ENCODE measurements at regions not wholly inside any gene's neighbourhood (a gene's known extent, or its start where the extent isn't known, plus 50 kb on each side); places are given as distances from the start of the nearest gene placed in this dataset.

DNA sequence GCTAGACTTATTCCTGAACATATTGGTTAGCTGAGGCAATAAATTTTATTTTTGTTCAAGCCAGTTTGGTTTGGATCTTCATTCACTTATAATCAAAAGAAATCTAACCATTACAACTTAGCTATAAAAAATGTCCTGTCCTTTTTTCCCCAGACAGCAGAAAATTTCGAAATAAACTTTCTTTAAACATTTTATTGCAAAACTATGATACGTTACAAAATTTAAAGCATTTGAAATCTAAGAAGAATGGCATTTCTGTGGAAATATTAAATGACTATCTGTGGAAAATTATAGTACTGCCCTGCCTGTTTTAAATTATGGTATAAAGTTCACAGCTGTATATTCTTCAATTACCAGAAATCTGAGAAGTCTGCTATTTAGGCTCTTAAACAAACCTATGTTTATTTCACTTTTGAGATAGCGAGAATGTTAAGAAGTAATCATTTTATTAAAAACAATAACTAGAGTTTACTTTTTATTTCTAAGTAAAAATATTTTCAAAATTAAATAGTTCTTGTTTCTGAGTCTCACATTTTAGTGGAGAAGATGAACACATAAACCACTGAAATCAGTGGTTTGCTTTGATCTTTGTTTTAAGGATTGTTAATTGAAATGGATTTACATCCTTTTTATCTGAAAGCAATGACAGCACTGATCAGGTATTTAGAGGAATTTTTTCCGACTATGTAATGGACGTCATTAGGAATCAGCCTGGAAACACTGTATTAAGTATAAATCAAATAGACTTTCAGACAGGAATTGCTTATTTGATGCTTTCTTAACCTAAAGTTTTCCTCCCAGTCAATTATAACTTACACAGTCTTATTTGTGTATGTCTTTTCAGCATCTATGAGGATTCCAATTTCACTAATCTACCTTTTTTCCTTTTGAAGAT lies 553.7 kb downstream of the COL12A1 start:
- no peak for DNase-seq
- no peak overlapping the region for H3K4me3 ChIP-seq (ENCODE audit: insufficient read depth, low read depth, low read length)
- no peaks in the 10 kb centered on the region for H3K27me3 ChIP-seq (ENCODE audit: control insufficient read depth, insufficient read depth, low read length)
- H3K36me3 ChIP-seq (replicated peaks; ENCODE audit: control insufficient read depth, insufficient read depth, low read length) = no peaks in the 10 kb centered on the region

DNA sequence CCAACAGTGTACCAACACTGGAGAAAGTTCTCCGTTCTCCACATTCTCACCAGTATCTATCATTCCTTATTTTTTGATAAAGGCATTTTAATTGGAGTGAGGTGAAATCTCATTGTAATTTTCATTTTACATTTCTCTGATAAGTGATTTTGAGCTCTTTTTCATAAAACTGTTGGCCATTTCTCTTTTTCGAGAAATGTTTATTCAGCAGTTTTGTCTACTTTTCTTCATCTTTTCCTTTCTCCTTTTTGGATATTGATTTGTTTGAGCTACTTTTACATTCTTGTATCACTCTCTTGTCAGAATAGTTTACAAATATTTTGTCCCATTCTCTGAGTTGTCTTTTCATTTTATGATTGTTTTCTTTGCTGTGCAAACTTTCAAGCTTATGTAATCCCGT lies 555.2 kb downstream of the COL12A1 start:
- no peak for DNase-seq
- Histone ChIP-seq H3K36me3 (replicated peaks; ENCODE audit: control insufficient read depth, insufficient read depth, low read length) (no peaks in the 10 kb centered on the region), H3K4me3 (ENCODE audit: insufficient read depth, low read depth, low read length) (no peak overlapping the region), H3K27me3 (ENCODE audit: control insufficient read depth, insufficient read depth, low read length) (no peaks in the 10 kb centered on the region)

DNA sequence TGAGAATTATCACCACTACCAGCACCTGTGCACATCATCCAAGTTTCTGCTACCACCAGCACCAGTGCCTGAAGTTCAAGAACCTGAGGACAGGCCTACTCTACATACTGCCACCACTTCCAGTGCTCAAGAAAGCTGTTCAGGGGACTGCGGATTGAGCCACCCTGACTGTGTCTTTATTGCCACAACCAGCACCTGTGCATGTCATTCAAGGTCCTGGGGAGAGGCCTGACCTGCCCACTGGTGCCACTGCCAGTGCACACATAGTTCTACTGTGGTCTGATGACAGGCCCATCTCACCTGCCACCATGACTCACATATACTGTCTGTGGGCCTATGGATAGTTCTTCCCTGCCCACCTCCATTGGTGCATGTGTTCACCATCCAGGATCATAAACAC lies 559.4 kb downstream of the COL12A1 start:
- Histone ChIP-seq H3K4me3 (ENCODE audit: insufficient read depth, low read depth, low read length) (no peak overlapping the region), H3K27me3 (ENCODE audit: control insufficient read depth, insufficient read depth, low read length) (no peaks in the 10 kb centered on the region), H3K36me3 (replicated peaks; ENCODE audit: control insufficient read depth, insufficient read depth, low read length) (no peaks in the 10 kb centered on the region)
- no peak for DNase-seq

DNA sequence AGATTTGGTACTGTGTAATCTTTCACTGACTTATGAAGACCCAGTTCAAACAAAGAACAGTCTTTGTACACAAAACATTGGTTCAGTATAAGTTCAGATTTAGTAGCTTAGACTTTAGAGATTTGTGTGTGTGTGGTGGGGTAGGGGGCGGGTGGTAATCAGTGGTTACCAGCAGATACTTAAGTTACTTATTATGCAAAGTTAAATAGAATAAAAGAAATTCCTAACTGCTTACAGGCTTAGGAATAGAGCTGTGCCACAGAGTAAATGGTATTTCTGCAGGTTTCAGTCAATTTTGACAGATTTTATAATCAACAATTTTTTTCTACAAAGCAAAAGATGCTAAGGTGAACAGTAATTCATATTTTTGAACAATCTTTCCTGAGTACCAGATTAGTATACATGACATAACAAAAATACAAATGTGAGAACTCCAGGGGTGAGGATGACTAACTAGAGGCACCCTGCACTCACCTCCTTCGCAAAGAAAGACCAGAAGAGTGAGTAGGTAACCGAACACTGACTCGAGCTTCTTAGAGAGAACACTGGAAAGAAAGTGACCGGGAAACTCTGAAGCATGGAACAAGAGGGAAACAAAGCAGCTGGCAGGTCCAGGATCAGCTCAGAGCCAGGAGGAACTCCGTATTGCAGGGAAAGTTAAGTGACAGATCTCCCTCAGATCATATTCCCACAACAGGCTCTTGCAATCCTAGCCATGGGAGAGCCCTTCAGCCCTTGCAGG lies 560.6 kb downstream of the COL12A1 start:
- Histone ChIP-seq H3K27me3 (ENCODE audit: control insufficient read depth, insufficient read depth, low read length) (no peaks in the 10 kb centered on the region), H3K4me3 (ENCODE audit: insufficient read depth, low read depth, low read length) (no peak overlapping the region), H3K36me3 (replicated peaks; ENCODE audit: control insufficient read depth, insufficient read depth, low read length) (no peaks in the 10 kb centered on the region)
- no peak for DNase-seq

DNA sequence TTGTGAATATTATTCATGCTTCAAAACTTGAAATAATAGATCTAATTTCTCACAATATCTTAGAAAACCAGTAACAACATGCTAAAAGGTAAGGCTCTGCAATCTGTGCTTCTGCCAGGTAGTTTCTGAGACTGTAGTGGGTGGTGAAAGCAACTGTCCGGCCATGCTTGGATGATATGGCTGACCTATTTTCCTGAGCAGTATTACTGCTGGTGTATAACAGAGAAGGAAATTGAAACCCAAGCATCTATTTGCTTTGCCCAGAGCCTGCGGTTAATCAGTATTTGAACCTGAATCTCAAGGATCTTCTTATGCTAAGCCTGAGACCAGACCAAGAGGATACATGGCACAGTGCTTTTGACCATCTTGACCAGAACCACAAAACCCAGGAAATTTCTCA lies 563.8 kb downstream of the COL12A1 start:
- Histone ChIP-seq H3K36me3 (replicated peaks; ENCODE audit: control insufficient read depth, insufficient read depth, low read length) (no peaks in the 10 kb centered on the region), H3K27me3 (ENCODE audit: control insufficient read depth, insufficient read depth, low read length) (no peaks in the 10 kb centered on the region), H3K4me3 (ENCODE audit: insufficient read depth, low read depth, low read length) (no peak overlapping the region)
- no peak for DNase-seq

DNA sequence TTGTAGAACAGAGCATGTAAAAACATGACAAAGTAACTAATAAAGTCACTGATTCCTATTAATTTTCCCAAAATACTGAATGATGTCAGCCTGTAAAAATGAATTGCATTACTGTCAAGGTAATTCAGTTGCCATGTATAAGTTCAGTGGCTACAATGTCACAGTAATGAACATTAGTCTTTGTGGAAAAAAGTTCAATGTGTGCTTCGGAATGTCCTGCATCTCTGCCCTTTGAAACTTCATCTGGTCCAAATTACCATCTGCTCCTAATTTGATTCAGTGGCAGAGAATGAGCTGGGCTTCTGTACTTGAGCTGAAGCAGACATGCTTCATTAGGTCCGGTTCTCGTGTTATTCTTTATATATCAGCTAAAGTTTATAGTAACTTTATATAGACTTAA lies 567.4 kb downstream of the COL12A1 start:
- H3K36me3 ChIP-seq (replicated peaks; ENCODE audit: control insufficient read depth, insufficient read depth, low read length) = no peaks in the 10 kb centered on the region
- H3K27me3 ChIP-seq (ENCODE audit: control insufficient read depth, insufficient read depth, low read length) = no peaks in the 10 kb centered on the region
- DNase-seq = no peak
- H3K4me3 ChIP-seq (ENCODE audit: insufficient read depth, low read depth, low read length) = no peak overlapping the region

DNA sequence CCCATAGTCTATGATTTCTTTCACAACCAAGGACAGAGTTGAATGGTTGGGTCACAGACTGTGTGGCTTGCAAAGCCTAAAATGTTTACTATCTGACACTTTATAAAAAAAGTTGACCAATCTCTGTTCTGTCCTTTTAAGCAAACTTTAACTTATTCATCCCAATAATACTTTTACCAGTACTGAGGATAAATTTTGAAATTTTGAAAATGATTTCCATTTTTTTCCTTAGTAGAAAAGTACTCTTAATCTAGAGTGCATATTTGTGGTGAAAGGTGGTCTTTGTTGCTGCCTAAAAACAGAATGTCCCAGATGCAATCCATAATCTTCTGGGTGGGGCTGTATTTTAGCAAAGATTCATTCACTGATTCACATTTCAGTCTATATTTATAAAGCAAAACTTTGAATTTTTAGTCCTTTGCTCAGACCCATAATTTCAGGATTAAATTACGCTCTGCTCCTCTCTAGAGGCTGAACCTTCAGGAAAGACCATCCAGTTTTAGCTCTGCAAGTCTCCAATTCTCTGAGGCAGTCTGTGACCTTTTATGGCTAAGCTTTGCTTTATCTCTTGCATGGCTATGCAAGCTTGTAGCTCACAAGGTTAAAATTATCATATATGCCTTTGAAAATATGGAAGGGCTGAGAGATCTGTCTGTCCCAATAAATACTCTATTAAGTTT lies 573.5 kb downstream of the COL12A1 start:
- Histone ChIP-seq H3K36me3 (replicated peaks; ENCODE audit: control insufficient read depth, insufficient read depth, low read length) (no peaks in the 10 kb centered on the region), H3K4me3 (ENCODE audit: insufficient read depth, low read depth, low read length) (no peak overlapping the region), H3K27me3 (ENCODE audit: control insufficient read depth, insufficient read depth, low read length) (no peaks in the 10 kb centered on the region)
- DNase-seq = no peak

DNA sequence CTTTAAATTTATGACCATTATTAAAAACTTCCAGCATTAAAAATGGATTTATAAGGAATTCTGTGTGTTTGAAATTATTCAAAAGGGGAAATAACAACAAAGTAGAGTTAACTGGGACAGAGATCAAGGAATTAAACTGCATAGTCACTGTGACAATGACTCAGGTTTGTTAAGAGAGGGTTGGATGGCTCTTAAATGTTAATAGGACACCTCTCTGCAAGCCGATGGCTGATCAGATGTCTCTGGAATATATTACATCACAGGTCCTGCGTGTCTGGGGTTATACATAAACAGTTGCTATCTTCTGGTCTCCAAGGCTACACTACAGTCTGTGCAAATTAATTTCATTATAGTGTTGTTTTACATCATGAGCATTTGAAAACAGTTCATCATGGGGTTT lies 574.3 kb downstream of the COL12A1 start:
- Histone ChIP-seq H3K4me3 (ENCODE audit: insufficient read depth, low read depth, low read length) (no peak overlapping the region), H3K27me3 (ENCODE audit: control insufficient read depth, insufficient read depth, low read length) (no peaks in the 10 kb centered on the region), H3K36me3 (replicated peaks; ENCODE audit: control insufficient read depth, insufficient read depth, low read length) (no peaks in the 10 kb centered on the region)
- DNase-seq = no peak

DNA sequence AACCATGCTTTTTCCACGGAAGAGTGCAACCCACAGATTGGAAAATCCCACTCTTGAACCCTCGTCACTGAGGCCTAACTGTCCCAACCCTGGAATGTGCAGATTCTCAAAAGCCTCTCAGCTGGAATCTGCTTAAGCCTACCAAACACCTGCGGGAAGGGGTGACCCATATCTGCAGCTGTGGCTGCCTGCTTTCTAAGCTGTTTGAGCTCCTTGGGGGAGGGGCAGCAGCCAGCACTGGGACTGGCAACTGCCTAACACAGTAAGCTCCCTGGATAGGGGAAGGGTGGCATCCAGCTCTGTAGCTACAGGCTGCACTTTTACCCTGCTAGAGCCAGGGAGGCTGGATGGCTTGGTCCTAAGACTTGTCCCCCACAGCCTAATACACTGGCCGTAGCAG lies 579.6 kb downstream of the COL12A1 start:
- Histone ChIP-seq H3K36me3 (replicated peaks; ENCODE audit: control insufficient read depth, insufficient read depth, low read length) (no peaks in the 10 kb centered on the region), H3K27me3 (ENCODE audit: control insufficient read depth, insufficient read depth, low read length) (no peaks in the 10 kb centered on the region), H3K4me3 (ENCODE audit: insufficient read depth, low read depth, low read length) (no peak overlapping the region)
- no peak for DNase-seq

DNA sequence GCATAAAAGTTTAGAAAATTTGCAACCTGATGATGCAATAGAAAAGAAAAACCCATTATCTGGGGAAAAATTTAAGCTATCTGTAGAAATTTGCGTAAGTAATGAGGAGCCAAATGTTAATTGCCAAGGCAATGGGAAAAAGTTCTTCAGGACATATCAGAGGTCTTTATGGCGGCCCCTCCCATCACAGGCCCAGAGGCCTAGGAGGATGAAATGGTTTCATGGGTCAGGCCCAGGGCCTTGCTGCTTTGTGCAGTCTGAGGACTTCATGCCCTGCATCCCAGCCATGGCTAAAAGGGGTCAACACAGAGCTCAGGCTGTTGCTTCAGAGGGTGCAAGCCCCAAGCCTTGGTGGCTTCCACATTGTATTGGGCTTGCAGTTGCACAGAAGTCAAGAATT lies 582.8 kb downstream of the COL12A1 start:
- no peaks in the 10 kb centered on the region for H3K27me3 ChIP-seq (ENCODE audit: control insufficient read depth, insufficient read depth, low read length)
- no peaks in the 10 kb centered on the region for H3K36me3 ChIP-seq (replicated peaks; ENCODE audit: control insufficient read depth, insufficient read depth, low read length)
- DNase-seq = no peak
- no peak overlapping the region for H3K4me3 ChIP-seq (ENCODE audit: insufficient read depth, low read depth, low read length)

DNA sequence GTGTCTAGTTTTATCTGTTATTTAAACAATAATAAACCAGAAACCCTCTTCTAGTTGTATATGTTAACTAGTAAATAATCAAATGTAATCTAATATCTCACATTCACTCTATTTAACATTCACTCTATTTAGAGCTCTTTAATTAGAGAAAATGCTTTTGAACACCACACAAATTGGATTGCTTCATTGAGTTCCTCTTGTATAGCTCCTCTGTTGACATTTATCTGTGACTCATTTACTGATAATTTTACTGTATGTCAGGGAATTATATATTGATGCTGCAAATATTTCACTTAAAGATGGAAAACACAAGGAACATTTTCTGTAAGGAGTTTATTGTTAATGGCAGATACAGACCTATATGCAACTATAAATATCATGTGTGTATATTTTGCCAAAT lies 594.6 kb downstream of the COL12A1 start:
- H3K36me3 ChIP-seq (replicated peaks; ENCODE audit: control insufficient read depth, insufficient read depth, low read length) = no peaks in the 10 kb centered on the region
- no peak overlapping the region for H3K4me3 ChIP-seq (ENCODE audit: insufficient read depth, low read depth, low read length)
- DNase-seq = no peak
- no peaks in the 10 kb centered on the region for H3K27me3 ChIP-seq (ENCODE audit: control insufficient read depth, insufficient read depth, low read length)

DNA sequence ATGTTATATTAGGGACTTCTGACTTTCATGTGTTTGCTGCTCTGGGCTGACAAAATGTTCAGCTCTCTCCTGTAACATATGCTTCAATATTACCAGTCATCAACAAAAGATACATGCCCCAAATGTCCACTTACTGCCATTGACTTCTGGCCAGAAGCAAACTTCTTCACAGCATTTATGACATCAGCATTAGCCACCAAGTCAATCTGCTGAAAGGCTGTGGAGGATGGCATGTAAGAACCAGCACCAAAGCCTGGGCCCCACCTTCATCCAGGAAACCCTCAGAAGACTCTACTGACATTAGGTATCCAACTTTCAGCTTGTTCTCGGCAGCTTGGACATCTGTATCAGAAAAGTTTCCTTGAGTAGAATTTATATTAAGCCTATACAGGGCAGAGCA lies 595.5 kb downstream of the COL12A1 start:
- Histone ChIP-seq H3K27me3 (ENCODE audit: control insufficient read depth, insufficient read depth, low read length) (no peaks in the 10 kb centered on the region), H3K36me3 (replicated peaks; ENCODE audit: control insufficient read depth, insufficient read depth, low read length) (no peaks in the 10 kb centered on the region)
- DNase-seq = no peak

DNA sequence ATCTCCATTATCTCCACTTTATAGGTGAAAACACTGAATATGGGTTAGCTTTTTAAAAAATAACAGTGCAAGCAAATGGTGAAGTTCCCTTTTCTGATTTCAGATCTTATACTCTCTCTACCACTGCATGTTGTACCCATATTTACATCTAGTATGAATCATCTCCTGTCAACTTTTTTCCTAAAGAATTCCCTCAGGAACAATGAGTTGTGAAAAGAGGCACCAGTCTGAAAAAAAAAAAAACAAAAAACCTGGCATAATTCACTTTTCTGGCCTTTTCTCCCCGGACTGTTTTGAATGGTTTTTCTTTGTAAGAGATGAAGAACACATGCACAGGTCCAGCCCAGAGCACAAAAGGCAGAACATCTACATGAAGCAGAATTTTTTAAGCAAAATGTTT lies 596.0 kb downstream of the COL12A1 start:
- DNase-seq = no peak
- H3K4me3 ChIP-seq (ENCODE audit: insufficient read depth, low read depth, low read length) = no peak overlapping the region
- no peaks in the 10 kb centered on the region for H3K27me3 ChIP-seq (ENCODE audit: control insufficient read depth, insufficient read depth, low read length)
- H3K36me3 ChIP-seq (replicated peaks; ENCODE audit: control insufficient read depth, insufficient read depth, low read length) = no peaks in the 10 kb centered on the region

More for the DNA sequence above, 595.5 kb downstream of the COL12A1 start:
- H3K4me3 ChIP-seq (ENCODE audit: insufficient read depth, low read depth, low read length) = no peak overlapping the region

DNA sequence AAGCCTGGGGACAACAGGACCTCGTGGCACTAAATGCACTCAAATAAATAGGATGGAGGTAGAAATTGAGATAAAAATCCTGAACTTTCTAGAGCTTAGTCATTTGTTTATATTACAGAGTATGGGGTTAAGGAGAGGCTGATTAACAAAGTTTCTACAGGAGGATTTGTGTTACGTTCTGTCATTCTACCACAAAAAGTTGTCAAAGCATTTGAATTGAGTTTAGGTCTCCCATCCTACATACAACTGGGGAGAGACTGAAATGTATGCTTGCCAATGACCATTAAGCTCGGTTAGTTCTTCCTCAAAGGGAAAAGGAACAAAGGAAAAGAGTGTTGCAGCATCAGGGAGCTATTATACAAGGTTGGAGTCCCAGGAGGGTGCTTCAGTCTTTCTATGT lies 597.9 kb downstream of the COL12A1 start:
- Histone ChIP-seq H3K27me3 (ENCODE audit: control insufficient read depth, insufficient read depth, low read length) (no peaks in the 10 kb centered on the region), H3K4me3 (ENCODE audit: insufficient read depth, low read depth, low read length) (no peak overlapping the region), H3K36me3 (replicated peaks; ENCODE audit: control insufficient read depth, insufficient read depth, low read length) (no peaks in the 10 kb centered on the region)
- DNase-seq = peak; percentile 8

DNA sequence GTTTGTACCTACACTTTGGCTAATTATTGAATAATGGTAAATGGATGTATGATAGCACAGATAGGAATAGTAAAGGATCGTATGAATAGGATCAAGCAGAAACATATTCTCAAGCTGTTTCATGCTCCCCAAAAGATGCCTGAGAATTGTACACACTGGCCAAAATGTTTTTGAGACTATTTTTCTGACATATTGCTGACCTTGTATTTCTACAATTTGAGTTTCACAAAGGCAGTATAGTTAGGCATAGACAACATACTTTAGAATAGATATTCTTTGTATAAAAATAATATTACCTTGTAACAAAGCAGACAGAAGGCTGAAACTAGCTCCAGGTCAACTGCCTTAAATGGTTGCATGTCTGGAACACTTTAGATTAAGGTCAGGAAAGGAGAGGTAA lies 598.4 kb downstream of the COL12A1 start:
- no peaks in the 10 kb centered on the region for H3K27me3 ChIP-seq (ENCODE audit: control insufficient read depth, insufficient read depth, low read length)
- no peaks in the 10 kb centered on the region for H3K36me3 ChIP-seq (replicated peaks; ENCODE audit: control insufficient read depth, insufficient read depth, low read length)
- no peak overlapping the region for H3K4me3 ChIP-seq (ENCODE audit: insufficient read depth, low read depth, low read length)
- DNase-seq = no peak

Data from H7 (cell line).